Stimulated activated naive CD4-positive, alpha-beta T cell treated with Interleukin-2 at 50 U/mL for 16 hours (primary cell): ENCODE measurements at regions not wholly inside any gene's neighbourhood (a gene's known extent, or its start where the extent isn't known, plus 50 kb on each side); places are given as distances from the start of the nearest gene placed in this dataset.
"Not testable (repeated sequence)": the region's sequence is repeated elsewhere in the genome, so short reads cannot be mapped to it uniquely, and the experiment has no call there.

Experiments
- DNase-seq: peaks from one replicate; lab custom pipeline; 2025; lab: John Stamatoyannopoulos, UW

GRCh38 chr11:115663790-115664189, 159.6 kb upstream of the CADM1 start:
- DNase-seq, result no peak

GRCh38 chr11:115660030-115660805, 156.0 kb upstream of the CADM1 start:
- no peak for DNase-seq

- no peak for DNase-seq
Observed at GRCh38 chr11:115659061-115659963, 155.1 kb upstream of the CADM1 start.

GRCh38 chr11:115657586-115657985, 153.4 kb upstream of the CADM1 start:
- DNase-seq, result no peak

- no peak for DNase-seq
Observed at GRCh38 chr11:115656669-115657068, 152.5 kb upstream of the CADM1 start.

- no peak for DNase-seq
Observed at GRCh38 chr11:115656041-115656440, 151.8 kb upstream of the CADM1 start.

GRCh38 chr11:115654792-115655191, 150.6 kb upstream of the CADM1 start:
- no peak for DNase-seq

GRCh38 chr11:115653926-115654325, 149.7 kb upstream of the CADM1 start:
- DNase-seq, result no peak

GRCh38 chr11:115653076-115653475, 148.9 kb upstream of the CADM1 start:
- DNase-seq, result no peak

- no peak for DNase-seq
Observed at GRCh38 chr11:115652496-115652895, 148.3 kb upstream of the CADM1 start.

- no peak for DNase-seq
Observed at GRCh38 chr11:115652094-115652493, 147.9 kb upstream of the CADM1 start.

GRCh38 chr11:115649461-115649860, 145.2 kb upstream of the CADM1 start:
- DNase-seq, result no peak

- DNase-seq, result no peak
Observed at GRCh38 chr11:115645631-115646317, 141.6 kb upstream of the CADM1 start.

GRCh38 chr11:115644856-115645255, 140.6 kb upstream of the CADM1 start:
- no peak for DNase-seq

- DNase-seq, result no peak
Observed at GRCh38 chr11:115643549-115644270, 139.5 kb upstream of the CADM1 start.

- no peak for DNase-seq
Observed at GRCh38 chr11:115642660-115643059, 138.4 kb upstream of the CADM1 start.

GRCh38 chr11:115637599-115638241, 133.5 kb upstream of the CADM1 start:
- DNase-seq, result no peak

GRCh38 chr11:115636753-115637527, 132.7 kb upstream of the CADM1 start:
- DNase-seq, result no peak

- DNase-seq, result not testable (repeated sequence)
Observed at GRCh38 chr11:115633977-115634376, 129.8 kb upstream of the CADM1 start.

GRCh38 chr11:115632061-115632460, 127.8 kb upstream of the CADM1 start:
- no peak for DNase-seq

GRCh38 chr11:115631609-115632008, 127.4 kb upstream of the CADM1 start:
- DNase-seq, result no peak
